Activated naive CD4-positive, alpha-beta T cell treated with anti-CD3 and anti-CD28 coated beads, Interleukin-2, amount 50 U/mL, for 72 hours (primary cell): ENCODE measurements at regions not wholly inside any gene's neighbourhood (a gene's known extent, or its start where the extent isn't known, plus 50 kb on each side); places are given as distances from the start of the nearest gene placed in this dataset.

ENCODE experiments used
- ATAC-seq, 2 donors: fragments of 150-1000 bp; cut with Tn5 transposase; 2 replicates each; pipeline ENCODE4 v1.10.0; 2021; ENCODE audit warnings: mild to moderate bottlenecking in 2 of 2, moderate library complexity in 2 of 2
- DNase-seq, 2 donors: peaks; one replicate each; pipeline ENCODE4 v3.0.0; 2021 to 2022; ENCODE audit warnings: low spot score in 2 of 2
- H3K27ac Mint-ChIP-seq, 2 donors: one replicate each; pipeline ENCODE4 v1.8.0; 2022; ENCODE audit warnings: mild to moderate bottlenecking in 2 of 2, mixed read lengths in 2 of 2
- H3K36me3 Mint-ChIP-seq, 2 donors: one replicate each; pipeline ENCODE4 v1.8.0; 2022; ENCODE audit warnings: mixed read lengths in 2 of 2
- H3K9me3 Mint-ChIP-seq, 2 donors: one replicate each; pipeline ENCODE4 v1.8.0; 2022; ENCODE audit warnings: mixed read lengths in 2 of 2

DNA sequence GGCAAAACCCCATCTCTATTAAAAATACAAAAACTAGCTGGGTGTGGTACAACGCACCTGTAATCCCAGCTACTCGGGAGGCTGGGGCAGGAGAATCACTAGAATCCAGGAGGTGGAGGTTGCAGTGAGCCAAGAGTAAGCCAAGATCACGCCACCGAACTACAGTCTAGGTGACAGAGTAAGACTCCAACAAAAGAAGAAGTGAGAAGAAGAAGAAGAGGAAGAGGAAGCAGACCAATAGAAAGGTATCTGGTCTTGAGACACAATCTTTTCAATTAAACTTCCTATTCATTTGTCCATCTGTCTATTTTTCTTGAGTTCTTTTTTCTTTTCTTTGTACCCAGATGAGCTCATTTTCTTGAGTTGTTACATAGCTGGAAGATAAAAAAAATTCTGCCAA is 55.7 kb upstream of the ACADM start:
- ATAC-seq, result no peak
- no peak for DNase-seq
- Mint-ChIP-seq H3K36me3 (no peaks in the 10 kb centered on the region), H3K9me3 (peaks cover 0 to 4% of the 10 kb centered on the region in 2 donors), H3K27ac (no peak overlapping the region)

DNA sequence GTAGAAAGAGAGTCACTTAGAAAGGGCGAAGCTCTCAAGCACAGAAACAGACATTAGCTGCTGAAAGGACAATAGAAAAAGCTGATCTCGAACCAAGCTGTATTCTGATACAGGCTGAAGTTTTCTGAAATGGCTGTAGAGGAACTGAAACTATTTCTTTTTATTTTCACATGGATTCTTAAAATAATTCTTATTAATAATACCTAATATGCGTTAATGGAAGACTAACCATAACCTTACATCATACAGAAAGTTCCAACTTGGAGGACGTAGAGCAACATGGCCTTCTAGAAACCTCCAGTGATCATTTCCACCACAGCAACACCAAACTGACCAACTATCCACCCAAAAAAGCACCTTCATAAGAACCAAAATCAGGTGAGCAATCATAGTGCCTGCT is 52.8 kb upstream of the ACADM start:
- no peak for ATAC-seq
- no peaks in the 10 kb centered on the region for H3K9me3 Mint-ChIP-seq
- no peaks in the 10 kb centered on the region for H3K36me3 Mint-ChIP-seq
- DNase-seq, result no peak
- H3K27ac Mint-ChIP-seq, result no peak overlapping the region

DNA sequence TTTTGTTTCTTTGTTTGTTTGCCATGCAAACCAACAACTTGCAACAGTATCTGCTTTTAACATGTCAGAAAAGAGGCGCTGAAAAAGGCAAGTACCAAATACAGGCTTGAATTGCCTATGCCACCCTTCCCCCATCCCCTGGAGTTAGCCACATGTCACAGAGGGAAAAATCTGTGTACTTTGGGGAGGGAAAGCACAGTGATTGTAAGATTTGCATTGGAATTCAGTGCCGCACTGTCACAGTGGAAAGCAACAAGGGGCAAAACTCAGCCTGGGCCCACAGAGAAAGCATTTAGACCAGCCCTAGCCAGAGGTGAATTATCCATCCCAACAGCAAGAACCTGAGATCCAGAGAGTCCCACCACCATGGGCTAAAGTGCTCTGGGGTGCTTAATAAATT is 52.4 kb upstream of the ACADM start:
- H3K9me3 Mint-ChIP-seq, result no peaks in the 10 kb centered on the region
- no peaks in the 10 kb centered on the region for H3K36me3 Mint-ChIP-seq
- DNase-seq (no peak), ATAC-seq (no peak)
- no peak overlapping the region for H3K27ac Mint-ChIP-seq

DNA sequence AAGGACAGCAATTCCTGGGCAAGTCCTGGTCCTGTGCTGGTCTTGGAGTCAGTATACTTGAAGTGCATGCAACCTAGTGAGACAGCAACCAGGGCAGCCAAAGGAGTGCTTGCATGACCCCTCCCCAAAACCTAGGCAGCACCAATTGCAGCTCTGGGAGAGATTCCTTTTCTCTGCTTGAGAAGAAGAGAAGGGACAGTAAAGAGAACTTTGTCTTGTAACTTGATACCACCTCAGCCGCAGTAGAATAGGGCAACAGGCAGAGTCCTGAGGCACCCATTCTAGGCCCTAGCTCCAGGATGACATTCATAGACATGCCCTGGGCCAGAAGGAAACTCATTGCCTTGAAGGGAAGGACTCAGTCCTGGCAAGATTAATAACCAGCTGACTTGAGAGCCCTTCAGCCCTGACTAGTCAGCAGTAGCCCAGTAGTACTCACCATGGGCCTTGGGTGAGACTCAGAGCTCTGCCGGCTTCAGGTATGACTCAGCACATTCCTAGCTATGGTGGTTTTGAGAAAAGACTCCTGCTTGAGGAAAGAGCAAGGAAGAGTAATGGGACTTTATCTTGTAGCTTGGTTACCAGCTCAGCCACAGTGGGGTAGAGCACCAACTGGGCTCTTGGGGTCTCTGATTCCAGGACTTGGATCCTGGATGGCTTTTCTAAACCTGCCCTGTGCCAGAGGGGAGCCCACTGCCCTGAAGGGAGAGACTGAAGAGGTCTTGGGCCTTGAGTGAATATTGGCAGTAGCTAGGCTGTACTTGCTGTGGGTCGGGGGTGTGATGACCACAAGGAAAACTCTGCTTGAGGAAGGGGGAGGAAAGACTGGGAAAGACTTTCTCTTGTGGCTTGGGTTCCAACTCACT is 51.7 kb upstream of the ACADM start:
- Mint-ChIP-seq H3K36me3 (no peaks in the 10 kb centered on the region), H3K27ac (peak overlapping the region in 1 of 2 donors; percentile 55), H3K9me3 (no peaks in the 10 kb centered on the region)
- ATAC-seq (no peak), DNase-seq (no peak)

DNA sequence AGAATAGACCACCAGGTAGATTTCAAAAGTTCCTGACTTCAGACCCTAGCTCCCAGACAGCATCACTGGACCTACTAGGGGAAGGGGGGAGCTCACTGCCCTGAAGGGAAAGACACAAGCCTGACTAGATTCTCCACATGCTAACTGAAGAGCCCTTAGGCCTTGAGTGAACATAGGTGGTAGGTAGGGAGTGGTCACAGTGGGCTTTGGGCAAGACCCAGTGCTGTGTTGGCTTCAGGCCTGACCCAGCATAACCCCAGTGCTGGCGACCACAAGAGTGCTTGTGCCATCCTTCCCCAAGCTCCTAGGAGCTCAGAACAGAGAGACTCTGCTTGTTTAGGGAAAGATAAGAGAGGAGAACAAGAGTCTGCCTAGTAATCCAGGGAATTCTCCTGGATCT is 51.1 kb upstream of the ACADM start:
- DNase-seq (no peak), ATAC-seq (no peak)
- Mint-ChIP-seq H3K9me3 (no peaks in the 10 kb centered on the region), H3K36me3 (no peaks in the 10 kb centered on the region), H3K27ac (no peak overlapping the region)

DNA sequence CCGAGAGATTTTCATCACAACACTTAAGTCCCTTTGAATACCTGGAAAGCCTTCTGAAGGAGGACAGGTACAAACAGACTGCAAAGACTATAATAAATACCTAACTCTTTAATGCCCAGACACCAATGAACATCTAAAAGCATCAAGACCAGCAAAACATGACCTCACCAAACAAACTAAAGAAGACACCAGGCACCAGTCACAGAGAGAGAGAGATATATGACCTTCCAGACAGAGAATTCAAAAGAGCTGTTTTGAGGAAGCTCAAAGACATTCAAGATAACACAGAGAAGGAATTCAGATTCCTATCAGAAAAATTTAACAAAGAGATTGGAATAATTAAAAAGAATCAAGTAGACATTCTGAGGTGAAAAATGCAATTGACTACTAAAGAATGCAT is 50.6 kb upstream of the ACADM start:
- Mint-ChIP-seq H3K36me3 (peaks cover 0 to 2% of the 10 kb centered on the region in 2 donors), H3K9me3 (no peaks in the 10 kb centered on the region), H3K27ac (no peak overlapping the region)
- DNase-seq, result no peak
- ATAC-seq, result no peak
